Muscle layer of duodenum (tissue), 2 donors: ENCODE measurements at regions not wholly inside any gene's neighbourhood (a gene's known extent, or its start where the extent isn't known, plus 50 kb on each side); places are given as distances from the start of the nearest gene placed in this dataset.

ENCODE experiments used
- H3K27ac ChIP-seq: one replicate; pipeline ENCODE4 v1.7.0; 2013; ENCODE audit warnings: mild to moderate bottlenecking, low read length
- H3K27me3 ChIP-seq: one replicate; pipeline ENCODE4 v1.7.0; 2013; ENCODE audit warnings: low read depth, mild to moderate bottlenecking, control low read depth, low read length
- H3K36me3 ChIP-seq, 2 donors: one replicate each; pipeline ENCODE4 v1.7.0; 2013; ENCODE audit warnings: low read length in 2 of 2, control low read depth in 1 of 2, mild to moderate bottlenecking in 1 of 2; ENCODE audit not compliant: insufficient read depth in 2 of 2, control insufficient read depth in 1 of 2
- H3K4me1 ChIP-seq, 2 donors: one replicate each; pipeline ENCODE4 v1.7.0; 2013; ENCODE audit warnings: low read length in 2 of 2, mild to moderate bottlenecking in 2 of 2, control low read depth in 1 of 2, moderate library complexity in 1 of 2; ENCODE audit not compliant: insufficient read depth in 2 of 2, control insufficient read depth in 1 of 2
- H3K4me3 ChIP-seq, 2 donors: one replicate each; pipeline ENCODE4 v1.7.0; 2013; ENCODE audit warnings: low read length in 2 of 2, low read depth in 1 of 2, mild to moderate bottlenecking in 1 of 2
- H3K9me3 ChIP-seq, 2 donors: one replicate each; pipeline ENCODE4 v1.7.0; 2013; ENCODE audit warnings: low read length in 2 of 2, control low read depth in 1 of 2, mild to moderate bottlenecking in 1 of 2; ENCODE audit not compliant: control insufficient read depth in 1 of 2
- donor health status: healthy.

- no peak overlapping the region for H3K4me3 ChIP-seq
- no peaks in the 10 kb centered on the region for H3K27me3 ChIP-seq
- no peaks in the 10 kb centered on the region for H3K36me3 ChIP-seq
- H3K9me3 ChIP-seq, result no peaks in the 10 kb centered on the region
- peaks cover 0 to 24% of the 10 kb centered on the region in 2 donors for H3K4me1 ChIP-seq
- no peak overlapping the region for H3K27ac ChIP-seq
These were observed 405.9 kb downstream of the TLE4 start for GRCh38 chr9:79977510-79978197.

- Histone ChIP-seq H3K36me3 (no peaks in the 10 kb centered on the region), H3K9me3 (no peaks in the 10 kb centered on the region), H3K4me1 (peaks cover 0 to 24% of the 10 kb centered on the region in 2 donors), H3K27me3 (no peaks in the 10 kb centered on the region), H3K27ac (no peak overlapping the region), H3K4me3 (no peak overlapping the region)
These were observed 405.3 kb downstream of the TLE4 start for GRCh38 chr9:79977074-79977435.

- Histone ChIP-seq H3K27me3 (no peaks in the 10 kb centered on the region), H3K36me3 (no peaks in the 10 kb centered on the region), H3K9me3 (no peaks in the 10 kb centered on the region), H3K4me3 (no peak overlapping the region), H3K4me1 (peaks cover 0 to 24% of the 10 kb centered on the region in 2 donors), H3K27ac (no peak overlapping the region)
These were observed 404.7 kb downstream of the TLE4 start for GRCh38 chr9:79976257-79977073.

GRCh38 chr9:79975621-79976256 lies 404.0 kb downstream of the TLE4 start:
- H3K4me3 ChIP-seq, result no peak overlapping the region
- H3K27me3 ChIP-seq, result no peaks in the 10 kb centered on the region
- H3K27ac ChIP-seq, result no peak overlapping the region
- H3K9me3 ChIP-seq, result no peaks in the 10 kb centered on the region
- no peaks in the 10 kb centered on the region for H3K36me3 ChIP-seq
- peaks cover 0 to 24% of the 10 kb centered on the region in 2 donors for H3K4me1 ChIP-seq

- Histone ChIP-seq H3K9me3 (no peaks in the 10 kb centered on the region), H3K4me3 (no peak overlapping the region), H3K36me3 (no peaks in the 10 kb centered on the region), H3K27me3 (no peaks in the 10 kb centered on the region), H3K27ac (no peak overlapping the region), H3K4me1 (peaks cover 0 to 24% of the 10 kb centered on the region in 2 donors)
These were observed 403.1 kb downstream of the TLE4 start for GRCh38 chr9:79974806-79975422.

- peaks cover 0 to 24% of the 10 kb centered on the region in 2 donors for H3K4me1 ChIP-seq
- no peaks in the 10 kb centered on the region for H3K36me3 ChIP-seq
- H3K4me3 ChIP-seq, result no peak overlapping the region
- H3K9me3 ChIP-seq, result no peaks in the 10 kb centered on the region
- H3K27me3 ChIP-seq, result no peaks in the 10 kb centered on the region
- no peak overlapping the region for H3K27ac ChIP-seq
These were observed 401.9 kb downstream of the TLE4 start for GRCh38 chr9:79973627-79974026.

GRCh38 chr9:79970146-79970425 lies 398.3 kb downstream of the TLE4 start:
- Histone ChIP-seq H3K4me1 (no peaks in the 10 kb centered on the region), H3K9me3 (no peaks in the 10 kb centered on the region), H3K27ac (no peak overlapping the region), H3K27me3 (no peaks in the 10 kb centered on the region), H3K36me3 (no peaks in the 10 kb centered on the region), H3K4me3 (no peak overlapping the region)

GRCh38 chr9:79969393-79970145 lies 397.8 kb downstream of the TLE4 start:
- no peak overlapping the region for H3K4me3 ChIP-seq
- no peaks in the 10 kb centered on the region for H3K9me3 ChIP-seq
- H3K27ac ChIP-seq, result no peak overlapping the region
- H3K4me1 ChIP-seq, result no peaks in the 10 kb centered on the region
- H3K27me3 ChIP-seq, result no peaks in the 10 kb centered on the region
- no peaks in the 10 kb centered on the region for H3K36me3 ChIP-seq

GRCh38 chr9:79968533-79968932 lies 396.8 kb downstream of the TLE4 start:
- Histone ChIP-seq H3K36me3 (no peaks in the 10 kb centered on the region), H3K4me1 (no peaks in the 10 kb centered on the region), H3K9me3 (no peaks in the 10 kb centered on the region), H3K27me3 (no peaks in the 10 kb centered on the region), H3K27ac (no peak overlapping the region), H3K4me3 (no peak overlapping the region)

- Histone ChIP-seq H3K9me3 (no peaks in the 10 kb centered on the region), H3K27ac (no peak overlapping the region), H3K27me3 (no peaks in the 10 kb centered on the region), H3K4me3 (no peak overlapping the region), H3K4me1 (no peaks in the 10 kb centered on the region), H3K36me3 (no peaks in the 10 kb centered on the region)
These were observed 391.1 kb downstream of the TLE4 start for GRCh38 chr9:79962836-79963235.

GRCh38 chr9:79962150-79962549 lies 390.4 kb downstream of the TLE4 start:
- Histone ChIP-seq H3K27ac (no peak overlapping the region), H3K36me3 (no peaks in the 10 kb centered on the region), H3K9me3 (no peaks in the 10 kb centered on the region), H3K4me3 (no peak overlapping the region), H3K4me1 (no peaks in the 10 kb centered on the region), H3K27me3 (no peaks in the 10 kb centered on the region)
